ENCODE measurements at regions not wholly inside any gene's neighbourhood (a gene's known extent, or its start where the extent isn't known, plus 50 kb on each side); places are given as distances from the start of the nearest gene placed in this dataset.

GRCh38 chr3:144477593-144477992 lies 506.0 kb downstream of the DIPK2A start:
- no peak for DNase-seq (ENCODE audit: low spot score in 2 of 2)
- H3K27ac ChIP-seq = no peak overlapping the region
- 29 to 39% methylated on average over 1 of the region's 1 CpG for WGBS, 2 donors

GRCh38 chr3:144480416-144480919 lies 508.8 kb downstream of the DIPK2A start:
- no peak overlapping the region for H3K27ac ChIP-seq
- no peaks in the 10 kb centered on the region for H3K36me3 ChIP-seq
- no peaks in the 10 kb centered on the region for H3K27me3 ChIP-seq
- DNase-seq (ENCODE audit: low spot score in 2 of 2) = no peak
- H3K9me3 ChIP-seq = no peaks in the 10 kb centered on the region
- H3K4me1 ChIP-seq = no peaks in the 10 kb centered on the region
- TF ChIP-seq POLR2A (IDR thresholded peaks at IDR 0.05) (no peak), EP300 (IDR thresholded peaks at IDR 0.05) (no peak), CTCF (IDR thresholded peaks at IDR 0.05) (no peak)
- H3K4me3 ChIP-seq = no peak overlapping the region

More at GRCh38 chr3:144477593-144477992, 506.0 kb downstream of the DIPK2A start:
- H3K4me1 ChIP-seq = no peaks in the 10 kb centered on the region
- no peaks in the 10 kb centered on the region for H3K36me3 ChIP-seq
- no peaks in the 10 kb centered on the region for H3K9me3 ChIP-seq
- TF ChIP-seq EP300 (IDR thresholded peaks at IDR 0.05) = no peak
- TF ChIP-seq CTCF (IDR thresholded peaks at IDR 0.05) = no peak
- no peak for TF ChIP-seq POLR2A (IDR thresholded peaks at IDR 0.05)
- no peak overlapping the region for H3K4me3 ChIP-seq
- H3K27me3 ChIP-seq = no peaks in the 10 kb centered on the region

- TF ChIP-seq POLR2A (IDR thresholded peaks at IDR 0.05) = no peak
- TF ChIP-seq EP300 (IDR thresholded peaks at IDR 0.05) = no peak
- TF ChIP-seq CTCF (IDR thresholded peaks at IDR 0.05) = no peak
- H3K4me1 ChIP-seq = no peaks in the 10 kb centered on the region
- H3K36me3 ChIP-seq = no peaks in the 10 kb centered on the region
- H3K4me3 ChIP-seq = no peak overlapping the region
- H3K27me3 ChIP-seq = no peaks in the 10 kb centered on the region
- H3K27ac ChIP-seq = no peak overlapping the region
- 64 to 84% methylated on average over 2 of the region's 2 CpGs for WGBS, 2 donors
- no peak for DNase-seq (ENCODE audit: low spot score in 2 of 2)
- H3K9me3 ChIP-seq = no peaks in the 10 kb centered on the region
Observed at GRCh38 chr3:144482876-144483275, 511.3 kb downstream of the DIPK2A start.

- no peaks in the 10 kb centered on the region for H3K4me1 ChIP-seq
- DNase-seq (ENCODE audit: low spot score in 2 of 2) = no peak
- TF ChIP-seq EP300 (IDR thresholded peaks at IDR 0.05) (no peak), CTCF (IDR thresholded peaks at IDR 0.05) (no peak), POLR2A (IDR thresholded peaks at IDR 0.05) (no peak)
- no peaks in the 10 kb centered on the region for H3K27me3 ChIP-seq
- H3K27ac ChIP-seq = no peak overlapping the region
- no peaks in the 10 kb centered on the region for H3K9me3 ChIP-seq
- H3K36me3 ChIP-seq = no peaks in the 10 kb centered on the region
- no peak overlapping the region for H3K4me3 ChIP-seq
Observed at GRCh38 chr3:144487011-144487410, 515.4 kb downstream of the DIPK2A start.

- no peaks in the 10 kb centered on the region for H3K27me3 ChIP-seq
- no peaks in the 10 kb centered on the region for H3K4me1 ChIP-seq
- no peak overlapping the region for H3K4me3 ChIP-seq
- DNase-seq (ENCODE audit: low spot score in 2 of 2) = no peak
- no peak for TF ChIP-seq CTCF (IDR thresholded peaks at IDR 0.05)
- no peak for TF ChIP-seq POLR2A (IDR thresholded peaks at IDR 0.05)
- TF ChIP-seq EP300 (IDR thresholded peaks at IDR 0.05) = no peak
- no peaks in the 10 kb centered on the region for H3K36me3 ChIP-seq
- H3K27ac ChIP-seq = no peak overlapping the region
- H3K9me3 ChIP-seq = no peaks in the 10 kb centered on the region
Observed at GRCh38 chr3:144488927-144489326, 517.3 kb downstream of the DIPK2A start.

Data from tibial nerve (tissue), 4 donors.